ENCODE measurements at regions not wholly inside any gene's neighbourhood (a gene's known extent, or its start where the extent isn't known, plus 50 kb on each side); places are given as distances from the start of the nearest gene placed in this dataset.
"Not testable (repeated sequence)": the region's sequence is repeated elsewhere in the genome, so short reads cannot be mapped to it uniquely, and the experiment has no call there.

- no peak for DNase-seq
- no peaks in the 10 kb centered on the region for H3K36me3 ChIP-seq (replicated peaks)
- H3K27me3 ChIP-seq (replicated peaks) = no peaks in the 10 kb centered on the region
- in situ Hi-C loops (cut with HindIII; ENCODE audit: low pct_ligation_motif_present, low sequenced_read_pairs) = no loop called here
- H3K4me3 ChIP-seq (ENCODE audit: low read depth, low read length) = no peak overlapping the region
- no peak overlapping the region for H3K27ac ChIP-seq
- no peak for TF ChIP-seq CTCF (IDR thresholded peaks at IDR 0.05; ENCODE audit: low read depth, low read length, missing control alignments)
These were observed 875.7 kb upstream of the ANO3 start for GRCh38 chr11:25456211-25456610.

- H3K27me3 ChIP-seq (replicated peaks) = no peaks in the 10 kb centered on the region
- TF ChIP-seq CTCF (IDR thresholded peaks at IDR 0.05; ENCODE audit: low read depth, low read length, missing control alignments) = no peak
- H3K27ac ChIP-seq = no peak overlapping the region
- H3K36me3 ChIP-seq (replicated peaks) = no peaks in the 10 kb centered on the region
- DNase-seq = no peak
- H3K4me3 ChIP-seq (ENCODE audit: low read depth, low read length) = no peak overlapping the region
- in situ Hi-C loops (cut with HindIII; ENCODE audit: low pct_ligation_motif_present, low sequenced_read_pairs) = no loop called here
These were observed 847.9 kb upstream of the ANO3 start for GRCh38 chr11:25483915-25484635.

- DNase-seq = no peak
- Histone ChIP-seq H3K27ac (no peak overlapping the region), H3K4me3 (ENCODE audit: low read depth, low read length) (no peak overlapping the region), H3K36me3 (replicated peaks) (no peaks in the 10 kb centered on the region), H3K27me3 (replicated peaks) (no peaks in the 10 kb centered on the region)
- TF ChIP-seq CTCF (IDR thresholded peaks at IDR 0.05; ENCODE audit: low read depth, low read length, missing control alignments) = no peak
- in situ Hi-C loops (cut with HindIII; ENCODE audit: low pct_ligation_motif_present, low sequenced_read_pairs) = no loop called here
These were observed 846.6 kb upstream of the ANO3 start for GRCh38 chr11:25485315-25485714.

DNA sequence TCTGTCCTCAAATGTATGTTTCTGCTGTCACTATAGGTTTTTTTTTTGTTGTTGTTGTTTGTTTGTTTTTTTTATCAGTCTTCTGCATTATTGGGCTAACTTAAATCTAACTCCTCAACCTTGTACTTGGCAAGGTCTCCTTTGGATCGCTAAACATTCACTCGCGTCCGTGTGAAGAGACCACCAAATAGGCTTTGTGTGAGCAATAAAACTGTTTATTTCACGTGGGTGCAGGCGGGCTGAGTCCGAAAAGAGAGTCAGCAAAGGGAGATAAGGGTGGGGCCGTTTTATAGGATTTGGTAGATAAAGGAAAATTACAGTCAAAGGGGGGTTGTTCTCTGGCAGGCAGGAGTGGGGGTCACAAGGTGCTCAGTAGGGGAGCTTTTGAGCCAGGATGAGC, 845.6 kb upstream of the ANO3 start:
- H3K4me3 ChIP-seq (ENCODE audit: low read depth, low read length); H3K27me3 ChIP-seq (replicated peaks); in situ Hi-C loops (cut with HindIII; ENCODE audit: low pct_ligation_motif_present, low sequenced_read_pairs); H3K36me3 ChIP-seq (replicated peaks); H3K27ac ChIP-seq; DNase-seq: not testable (repeated sequence)

DNA sequence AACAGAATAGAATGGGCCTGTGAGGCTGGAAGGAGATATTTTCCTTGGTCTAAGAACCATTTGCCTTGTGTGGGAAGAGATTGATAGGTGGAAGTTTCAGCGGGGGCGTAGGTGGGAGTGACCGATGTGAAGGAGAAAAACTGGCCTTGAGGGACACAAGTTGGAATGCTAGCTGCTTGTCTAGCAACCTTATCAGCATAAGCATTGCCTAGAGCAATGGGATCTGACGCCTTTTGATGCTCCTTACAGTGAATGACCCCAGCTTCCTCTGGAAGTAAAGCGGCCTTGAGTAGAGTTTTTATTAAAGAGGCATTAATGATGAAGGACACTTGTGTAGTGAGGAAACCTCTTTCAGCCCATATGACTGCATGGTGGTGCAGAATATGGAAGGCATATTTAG, 843.8 kb upstream of the ANO3 start:
- DNase-seq; H3K27ac ChIP-seq; H3K36me3 ChIP-seq (replicated peaks); in situ Hi-C loops (cut with HindIII; ENCODE audit: low pct_ligation_motif_present, low sequenced_read_pairs); H3K27me3 ChIP-seq (replicated peaks); H3K4me3 ChIP-seq (ENCODE audit: low read depth, low read length): not testable (repeated sequence)

DNA sequence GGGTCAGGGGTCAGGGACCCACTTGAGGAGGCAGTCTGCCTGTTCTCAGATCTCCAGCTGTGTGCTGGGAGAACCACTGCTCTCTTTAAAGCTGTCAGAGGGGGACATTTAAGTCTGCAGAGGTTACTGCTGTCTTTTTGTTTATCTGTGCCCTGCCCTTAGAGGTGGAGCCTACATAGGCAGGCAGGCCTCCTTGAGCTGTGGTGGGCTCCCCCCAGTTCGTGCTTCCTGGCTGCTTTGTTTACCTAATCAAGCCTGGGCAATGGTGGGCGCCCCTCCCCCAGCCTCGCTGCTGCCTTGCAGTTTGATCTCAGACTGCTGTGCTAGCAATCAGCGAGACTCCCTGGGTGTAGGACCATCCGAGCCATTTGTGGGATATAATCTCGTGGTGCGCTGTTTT, 830.5 kb upstream of the ANO3 start:
- DNase-seq; H3K27ac ChIP-seq; H3K36me3 ChIP-seq (replicated peaks); H3K27me3 ChIP-seq (replicated peaks); H3K4me3 ChIP-seq (ENCODE audit: low read depth, low read length); in situ Hi-C loops (cut with HindIII; ENCODE audit: low pct_ligation_motif_present, low sequenced_read_pairs): not testable (repeated sequence)

DNA sequence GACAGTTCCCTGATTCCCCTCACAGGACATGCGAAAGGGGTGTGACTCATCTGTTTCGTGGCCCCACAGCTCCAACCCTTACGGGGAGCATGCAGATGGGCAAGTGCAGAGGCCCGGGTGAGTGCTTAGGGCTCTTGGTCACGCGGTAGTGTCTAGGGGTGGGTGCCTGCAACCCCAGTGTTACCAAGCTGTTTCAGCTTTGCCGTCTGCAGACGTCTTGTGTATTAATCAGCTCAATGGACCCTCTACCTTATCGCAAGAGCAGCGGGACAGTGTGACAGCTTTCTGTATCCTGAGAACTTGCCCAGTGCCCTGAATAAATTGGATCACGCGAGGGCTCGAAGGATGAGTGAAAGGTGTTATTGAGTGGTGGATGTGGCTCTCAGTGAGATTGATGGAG, 816.4 kb upstream of the ANO3 start:
- no peak for TF ChIP-seq CTCF (IDR thresholded peaks at IDR 0.05; ENCODE audit: low read depth, low read length, missing control alignments)
- H3K27ac ChIP-seq = no peak overlapping the region
- H3K4me3 ChIP-seq (ENCODE audit: low read depth, low read length) = no peak overlapping the region
- in situ Hi-C loops (cut with HindIII; ENCODE audit: low pct_ligation_motif_present, low sequenced_read_pairs) = no loop called here
- no peak for DNase-seq
- H3K36me3 ChIP-seq (replicated peaks) = no peaks in the 10 kb centered on the region
- H3K27me3 ChIP-seq (replicated peaks) = no peaks in the 10 kb centered on the region

Data from brain microvascular endothelial cell (primary cell).